ENCODE measurements at regions not wholly inside any gene's neighbourhood (a gene's known extent, or its start where the extent isn't known, plus 50 kb on each side); places are given as distances from the start of the nearest gene placed in this dataset.

- H3K4me3 Mint-ChIP-seq: no peak overlapping the region
These were observed 730.7 kb downstream of the RFPL4B start for GRCh38 chr6:113077794-113078193.

GRCh38 chr6:113078791-113079190, 731.7 kb downstream of the RFPL4B start:
- intact Hi-C loops (cut with DNase I, micrococcal nuclease): no loop called here
- ChIA-PET POLR2A (no interaction called here), CTCF (no interaction called here)
- H3K27ac Mint-ChIP-seq: no peak overlapping the region
- ATAC-seq: no peak
- H3K4me1 Mint-ChIP-seq: no peaks in the 10 kb centered on the region
- no peaks in the 10 kb centered on the region for H3K27me3 Mint-ChIP-seq
- H3K4me3 Mint-ChIP-seq: no peak overlapping the region
- H3K36me3 Mint-ChIP-seq (ENCODE audit: low read depth): no peaks in the 10 kb centered on the region
- no peak for DNase-seq
- H3K9me3 Mint-ChIP-seq (ENCODE audit: low read depth): peaks cover 3% of the 10 kb centered on the region

More at GRCh38 chr6:113077794-113078193, 730.7 kb downstream of the RFPL4B start:
- CTCF ChIA-PET: no interaction called here
- DNase-seq: no peak
- no peak for ATAC-seq
- POLR2A ChIA-PET: no interaction called here
- Mint-ChIP-seq H3K4me1 (no peaks in the 10 kb centered on the region), H3K27me3 (no peaks in the 10 kb centered on the region), H3K36me3 (ENCODE audit: low read depth) (no peaks in the 10 kb centered on the region), H3K9me3 (ENCODE audit: low read depth) (peaks cover 3% of the 10 kb centered on the region), H3K27ac (no peak overlapping the region)
- intact Hi-C loops (cut with DNase I, micrococcal nuclease): no loop called here

- Mint-ChIP-seq H3K36me3 (ENCODE audit: low read depth) (no peaks in the 10 kb centered on the region), H3K27ac (no peak overlapping the region), H3K4me1 (no peaks in the 10 kb centered on the region), H3K9me3 (ENCODE audit: low read depth) (peaks cover under 1% of the 10 kb centered on the region), H3K27me3 (no peaks in the 10 kb centered on the region), H3K4me3 (no peak overlapping the region)
- POLR2A ChIA-PET: no interaction called here
- DNase-seq (no peak), ATAC-seq (no peak)
- intact Hi-C loops (cut with DNase I, micrococcal nuclease): no loop called here
- CTCF ChIA-PET: no interaction called here
These were observed 735.6 kb downstream of the RFPL4B start for GRCh38 chr6:113082745-113083144.

- DNase-seq: no peak
- Mint-ChIP-seq H3K36me3 (ENCODE audit: low read depth) (no peaks in the 10 kb centered on the region), H3K4me1 (no peaks in the 10 kb centered on the region), H3K4me3 (no peak overlapping the region), H3K27ac (no peak overlapping the region), H3K27me3 (no peaks in the 10 kb centered on the region), H3K9me3 (ENCODE audit: low read depth) (peaks cover 2% of the 10 kb centered on the region)
- ChIA-PET POLR2A (no interaction called here), CTCF (no interaction called here)
- ATAC-seq: no peak
- intact Hi-C loops (cut with DNase I, micrococcal nuclease): no loop called here
These were observed 736.8 kb downstream of the RFPL4B start for GRCh38 chr6:113083947-113084346.

DNA sequence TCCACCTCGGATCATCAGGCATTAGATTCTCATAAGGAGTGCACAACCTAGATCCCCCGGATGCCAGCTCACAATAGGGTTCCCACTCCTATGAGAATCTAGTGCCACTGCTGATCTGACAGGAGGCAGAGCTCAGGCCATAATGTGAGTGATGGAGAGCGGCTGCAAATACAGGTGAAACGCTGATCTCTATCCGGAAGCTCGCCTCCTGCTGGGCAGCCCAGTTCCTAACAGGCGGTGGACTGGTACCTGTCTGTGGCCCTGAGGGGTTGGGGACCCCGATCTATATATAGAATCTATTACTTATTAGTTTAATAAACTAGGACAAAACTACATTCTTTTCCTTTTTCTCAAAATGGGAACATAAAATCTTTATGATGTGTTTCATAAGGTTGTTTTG, 741.9 kb downstream of the RFPL4B start:
- intact Hi-C loops (cut with DNase I, micrococcal nuclease): no loop called here
- ATAC-seq (no peak), DNase-seq (no peak)
- no peak overlapping the region for H3K27ac Mint-ChIP-seq
- no peaks in the 10 kb centered on the region for H3K27me3 Mint-ChIP-seq
- POLR2A ChIA-PET: no interaction called here
- peaks cover 3% of the 10 kb centered on the region for H3K9me3 Mint-ChIP-seq (ENCODE audit: low read depth)
- H3K4me3 Mint-ChIP-seq: no peak overlapping the region
- CTCF ChIA-PET: no interaction called here
- H3K36me3 Mint-ChIP-seq (ENCODE audit: low read depth): no peaks in the 10 kb centered on the region
- H3K4me1 Mint-ChIP-seq: no peaks in the 10 kb centered on the region

DNA sequence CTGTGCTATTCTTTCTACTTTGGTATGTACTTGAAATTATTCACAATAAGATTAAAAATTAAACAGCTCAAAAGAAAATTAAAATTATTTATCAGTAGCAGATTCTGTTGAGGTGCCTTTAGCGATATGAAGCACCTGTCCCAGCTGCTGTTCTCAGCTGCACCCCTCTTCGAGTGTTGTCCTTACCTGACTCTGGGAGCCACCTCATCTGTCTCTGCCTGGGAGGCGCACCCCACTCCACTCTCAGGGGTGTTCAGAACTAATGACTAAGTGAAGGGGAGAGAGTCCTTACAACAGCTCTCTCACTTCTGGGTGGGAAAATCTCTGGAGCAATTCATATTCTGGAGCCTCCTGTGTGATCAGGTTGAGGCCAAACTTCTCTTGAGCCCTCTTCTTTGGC, 745.7 kb downstream of the RFPL4B start:
- H3K36me3 Mint-ChIP-seq (ENCODE audit: low read depth): no peaks in the 10 kb centered on the region
- no peaks in the 10 kb centered on the region for H3K27me3 Mint-ChIP-seq
- peaks cover 8% of the 10 kb centered on the region for H3K9me3 Mint-ChIP-seq (ENCODE audit: low read depth)
- POLR2A ChIA-PET: no interaction called here
- CTCF ChIA-PET: no interaction called here
- H3K27ac Mint-ChIP-seq: no peak overlapping the region
- H3K4me1 Mint-ChIP-seq: no peaks in the 10 kb centered on the region
- ATAC-seq (no peak), DNase-seq (no peak)
- intact Hi-C loops (cut with DNase I, micrococcal nuclease): no loop called here
- no peak overlapping the region for H3K4me3 Mint-ChIP-seq

GRCh38 chr6:113094779-113095178, 747.6 kb downstream of the RFPL4B start:
- intact Hi-C loops (cut with DNase I, micrococcal nuclease): no loop called here
- Mint-ChIP-seq H3K4me1 (no peaks in the 10 kb centered on the region), H3K27me3 (no peaks in the 10 kb centered on the region), H3K27ac (no peak overlapping the region), H3K4me3 (no peak overlapping the region), H3K36me3 (ENCODE audit: low read depth) (no peaks in the 10 kb centered on the region), H3K9me3 (ENCODE audit: low read depth) (peaks cover 6% of the 10 kb centered on the region)
- POLR2A ChIA-PET: no interaction called here
- CTCF ChIA-PET: no interaction called here
- DNase-seq: no peak
- no peak for ATAC-seq

DNA sequence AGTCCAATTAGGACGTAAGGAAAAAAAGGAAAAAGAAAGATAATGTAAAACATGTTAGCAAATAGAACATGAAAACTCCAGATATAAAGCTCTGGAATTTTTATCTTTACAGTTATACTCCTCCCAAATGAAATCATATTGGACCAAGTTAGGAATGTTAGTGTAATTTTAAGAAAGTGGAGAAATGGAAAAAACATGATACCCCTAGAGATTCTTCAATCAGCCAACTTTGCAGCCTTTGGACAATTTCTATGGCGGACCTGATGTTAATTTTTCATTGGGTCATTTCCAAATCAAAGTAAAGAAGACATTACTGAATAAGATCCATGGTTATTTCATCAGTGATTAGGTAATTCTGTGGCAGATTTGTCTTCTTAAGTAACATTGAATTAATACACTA, 748.7 kb downstream of the RFPL4B start:
- ChIA-PET POLR2A (no interaction called here), CTCF (no interaction called here)
- intact Hi-C loops (cut with DNase I, micrococcal nuclease): no loop called here
- H3K36me3 Mint-ChIP-seq (ENCODE audit: low read depth): no peaks in the 10 kb centered on the region
- no peak overlapping the region for H3K4me3 Mint-ChIP-seq
- H3K9me3 Mint-ChIP-seq (ENCODE audit: low read depth): peaks cover 6% of the 10 kb centered on the region
- DNase-seq (no peak), ATAC-seq (no peak)
- H3K27me3 Mint-ChIP-seq: no peaks in the 10 kb centered on the region
- no peaks in the 10 kb centered on the region for H3K4me1 Mint-ChIP-seq
- H3K27ac Mint-ChIP-seq: no peak overlapping the region

- intact Hi-C loops (cut with DNase I, micrococcal nuclease): no loop called here
- Mint-ChIP-seq H3K36me3 (ENCODE audit: low read depth) (no peaks in the 10 kb centered on the region), H3K4me1 (no peaks in the 10 kb centered on the region), H3K27ac (no peak overlapping the region), H3K4me3 (no peak overlapping the region), H3K27me3 (no peaks in the 10 kb centered on the region), H3K9me3 (ENCODE audit: low read depth) (peaks cover 2% of the 10 kb centered on the region)
- ChIA-PET POLR2A (no interaction called here), CTCF (interaction anchor here (1.2 kb wide), 1 partner anchor 14 kb away, joined by 4 read pairs; no protein-coding TSS in a partner anchor)
- ATAC-seq (no peak), DNase-seq (no peak)
These were observed 754.4 kb upstream of the MARCKS start for GRCh38 chr6:113102761-113103160.

GRCh38 chr6:113103634-113104361, 753.3 kb upstream of the MARCKS start:
- no peak for DNase-seq
- H3K4me3 Mint-ChIP-seq: no peak overlapping the region
- intact Hi-C loops (cut with DNase I, micrococcal nuclease): no loop called here
- H3K4me1 Mint-ChIP-seq: no peaks in the 10 kb centered on the region
- H3K36me3 Mint-ChIP-seq (ENCODE audit: low read depth): no peaks in the 10 kb centered on the region
- no peak overlapping the region for H3K27ac Mint-ChIP-seq
- ChIA-PET CTCF (no interaction called here), POLR2A (no interaction called here)
- no peaks in the 10 kb centered on the region for H3K27me3 Mint-ChIP-seq
- H3K9me3 Mint-ChIP-seq (ENCODE audit: low read depth): peaks cover 2% of the 10 kb centered on the region
- no peak for ATAC-seq

DNA sequence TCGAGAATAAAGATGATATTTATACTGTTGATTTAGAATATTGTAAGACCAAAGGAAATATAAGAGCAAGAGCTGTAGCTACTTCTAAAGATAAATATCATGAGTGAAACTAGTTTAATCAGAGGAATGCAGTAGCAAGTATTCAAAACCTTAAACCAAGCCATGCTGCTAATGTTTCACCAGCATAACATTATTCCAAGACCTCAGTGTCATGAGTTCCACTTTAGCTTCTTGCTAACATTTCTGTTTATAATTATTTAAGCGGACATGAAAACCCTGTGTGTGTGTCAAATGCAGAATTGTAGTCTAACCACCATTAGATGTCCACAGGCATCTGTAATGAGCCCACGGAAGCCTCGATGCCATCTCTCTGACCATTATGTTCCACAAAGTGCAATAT, 752.6 kb upstream of the MARCKS start:
- no peaks in the 10 kb centered on the region for H3K4me1 Mint-ChIP-seq
- ChIA-PET POLR2A (no interaction called here), CTCF (no interaction called here)
- H3K27ac Mint-ChIP-seq: no peak overlapping the region
- intact Hi-C loops (cut with DNase I, micrococcal nuclease): no loop called here
- ATAC-seq (no peak), DNase-seq (no peak)
- no peaks in the 10 kb centered on the region for H3K36me3 Mint-ChIP-seq (ENCODE audit: low read depth)
- no peaks in the 10 kb centered on the region for H3K27me3 Mint-ChIP-seq
- no peak overlapping the region for H3K4me3 Mint-ChIP-seq
- peaks cover 2% of the 10 kb centered on the region for H3K9me3 Mint-ChIP-seq (ENCODE audit: low read depth)

DNA sequence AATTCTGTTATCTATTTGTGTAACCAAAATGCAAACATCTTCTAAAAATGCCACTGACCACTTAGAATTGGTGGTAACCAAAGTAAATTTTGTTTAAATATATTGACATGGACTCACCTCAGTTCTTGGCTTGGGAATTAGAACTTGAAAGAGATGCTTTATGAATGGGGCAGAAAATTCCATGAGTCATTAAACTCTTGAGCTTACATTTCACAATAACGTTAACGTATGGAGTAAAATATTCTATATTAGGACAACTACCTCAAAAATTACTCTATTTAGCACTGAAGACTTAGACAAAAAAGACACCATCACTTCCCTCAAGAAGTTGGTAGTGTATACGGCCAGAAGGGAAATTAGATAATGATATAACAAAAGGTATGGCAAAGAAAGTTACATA, 752.2 kb upstream of the MARCKS start:
- Mint-ChIP-seq H3K36me3 (ENCODE audit: low read depth) (no peaks in the 10 kb centered on the region), H3K4me3 (no peak overlapping the region), H3K27ac (no peak overlapping the region), H3K27me3 (no peaks in the 10 kb centered on the region), H3K9me3 (ENCODE audit: low read depth) (peaks cover 2% of the 10 kb centered on the region), H3K4me1 (no peaks in the 10 kb centered on the region)
- ChIA-PET POLR2A (no interaction called here), CTCF (no interaction called here)
- DNase-seq (no peak), ATAC-seq (no peak)
- intact Hi-C loops (cut with DNase I, micrococcal nuclease): no loop called here

DNA sequence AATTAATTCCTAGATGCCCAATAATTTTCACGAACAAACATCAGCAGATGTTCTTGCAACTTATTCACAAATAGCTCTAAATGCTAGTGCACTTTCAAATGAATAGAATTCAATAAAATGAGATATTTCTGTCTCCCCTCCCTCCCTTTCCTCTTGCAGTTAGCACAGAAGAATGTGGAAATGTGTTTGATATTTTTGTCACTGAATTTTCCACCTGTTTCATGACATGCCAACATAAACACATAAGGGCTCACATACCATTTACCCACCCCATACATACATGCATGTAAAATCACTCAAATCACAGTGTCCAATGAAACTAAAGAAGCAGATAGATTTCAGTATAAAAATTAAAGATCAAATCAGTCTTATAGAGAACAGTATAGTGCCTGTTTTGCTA, 746.9 kb upstream of the MARCKS start:
- POLR2A ChIA-PET: no interaction called here
- H3K36me3 Mint-ChIP-seq (ENCODE audit: low read depth): no peaks in the 10 kb centered on the region
- CTCF ChIA-PET: no interaction called here
- H3K27ac Mint-ChIP-seq: no peak overlapping the region
- intact Hi-C loops (cut with DNase I, micrococcal nuclease): no loop called here
- DNase-seq (no peak), ATAC-seq (no peak)
- no peak overlapping the region for H3K4me3 Mint-ChIP-seq
- H3K9me3 Mint-ChIP-seq (ENCODE audit: low read depth): peaks cover 7% of the 10 kb centered on the region
- H3K27me3 Mint-ChIP-seq: no peaks in the 10 kb centered on the region
- no peaks in the 10 kb centered on the region for H3K4me1 Mint-ChIP-seq

Data from activated CD4-positive, alpha-beta T cell treated with anti-CD3 and anti-CD28 coated beads for 36 hours (primary cell).